ENCODE measurements at regions not wholly inside any gene's neighbourhood (a gene's known extent, or its start where the extent isn't known, plus 50 kb on each side); places are given as distances from the start of the nearest gene placed in this dataset.
"Not testable (repeated sequence)": the region's sequence is repeated elsewhere in the genome, so short reads cannot be mapped to it uniquely, and the experiment has no call there.

DNA sequence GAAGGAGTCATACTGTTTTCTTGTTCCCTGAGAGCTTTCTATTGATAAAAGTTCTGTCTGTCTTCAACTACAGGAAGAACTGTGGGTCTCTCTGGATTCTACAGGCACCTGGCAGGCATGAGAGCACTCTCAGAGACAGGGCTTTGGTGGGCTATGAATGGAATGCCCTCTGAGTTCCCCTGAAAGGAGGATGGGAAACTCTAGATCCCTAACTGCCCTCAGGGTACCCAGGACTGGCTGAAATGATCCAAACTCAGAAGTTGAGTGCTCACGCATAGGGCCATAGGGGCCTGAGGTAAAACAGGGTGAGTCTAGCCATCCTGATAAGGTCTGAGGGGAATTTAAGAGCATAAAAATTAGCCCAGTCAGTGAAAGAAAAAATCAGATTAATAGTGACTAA is 59.0 kb upstream of the SCRG1 start:
- Histone ChIP-seq H3K9me3 (no peaks in the 10 kb centered on the region), H3K79me2 (ENCODE audit: insufficient read depth) (no peaks in the 10 kb centered on the region), H3K4me1 (ENCODE audit: control insufficient read depth in 1 of 2, insufficient read depth in 2 of 2, low read depth in 1 of 2, low read length in 1 of 2) (peaks cover 0 to 12% of the 10 kb centered on the region in 2 experiments; a peak in 3 of 4 replicates), H3F3A (replicated peaks; ENCODE audit: insufficient read depth) (no peaks in the 10 kb centered on the region), H2AFZ (ENCODE audit: low read depth) (no peak overlapping the region), H3K9me2 (no peaks in the 10 kb centered on the region), H4K20me1 (ENCODE audit: insufficient read depth) (no peaks in the 10 kb centered on the region), H3K4me2 (no peak overlapping the region), H3K36me3 (replicated peaks in 1 of 2; ENCODE audit: control insufficient read depth in 1 of 2, insufficient read depth in 2 of 2, low read length in 1 of 2) (no peaks in the 10 kb centered on the region), H3K4me3 (ENCODE audit: low read depth in 2 of 2, low read length in 1 of 2) (no peak overlapping the region), H3K9ac (no peak overlapping the region), H3K27me3 (ENCODE audit: insufficient read depth) (no peaks in the 10 kb centered on the region), H3K27ac (ENCODE audit: low read depth in 2 of 2, low read length in 1 of 2) (peak overlapping the region in 1 of 2 experiments; percentile 48; a peak in 1 of 4 replicates)
- POLR2A ChIA-PET, result no interaction called here
- WGBS (ENCODE audit: low lambda C conversion rate), result 87% methylated on average over 1 of the region's 1 CpG
- CTCF ChIA-PET, result interaction anchor here (0.7 to 1.0 kb wide), 3 partner anchors 14 to 138 kb away, joined by 3 read pairs; no protein-coding TSS in a partner anchor
- TF ChIP-seq, protein P1, sequence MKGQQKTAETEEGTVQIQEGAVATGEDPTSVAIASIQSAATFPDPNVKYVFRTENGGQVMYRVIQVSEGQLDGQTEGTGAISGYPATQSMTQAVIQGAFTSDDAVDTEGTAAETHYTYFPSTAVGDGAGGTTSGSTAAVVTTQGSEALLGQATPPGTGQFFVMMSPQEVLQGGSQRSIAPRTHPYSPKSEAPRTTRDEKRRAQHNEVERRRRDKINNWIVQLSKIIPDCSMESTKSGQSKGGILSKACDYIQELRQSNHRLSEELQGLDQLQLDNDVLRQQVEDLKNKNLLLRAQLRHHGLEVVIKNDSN (IDR thresholded peaks at IDR 0.05; ENCODE audit: borderline replicate concordance, low read depth), result no peak
- no peak for TF ChIP-seq GABPA (IDR thresholded peaks at IDR 0.05; ENCODE audit: low read depth)
- TF ChIP-seq, protein P2, sequence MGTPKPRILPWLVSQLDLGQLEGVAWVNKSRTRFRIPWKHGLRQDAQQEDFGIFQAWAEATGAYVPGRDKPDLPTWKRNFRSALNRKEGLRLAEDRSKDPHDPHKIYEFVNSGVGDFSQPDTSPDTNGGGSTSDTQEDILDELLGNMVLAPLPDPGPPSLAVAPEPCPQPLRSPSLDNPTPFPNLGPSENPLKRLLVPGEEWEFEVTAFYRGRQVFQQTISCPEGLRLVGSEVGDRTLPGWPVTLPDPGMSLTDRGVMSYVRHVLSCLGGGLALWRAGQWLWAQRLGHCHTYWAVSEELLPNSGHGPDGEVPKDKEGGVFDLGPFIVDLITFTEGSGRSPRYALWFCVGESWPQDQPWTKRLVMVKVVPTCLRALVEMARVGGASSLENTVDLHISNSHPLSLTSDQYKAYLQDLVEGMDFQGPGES (IDR thresholded peaks at IDR 0.05; ENCODE audit: low read depth, low read length), result no peak
- no peak for DNase-seq

DNA sequence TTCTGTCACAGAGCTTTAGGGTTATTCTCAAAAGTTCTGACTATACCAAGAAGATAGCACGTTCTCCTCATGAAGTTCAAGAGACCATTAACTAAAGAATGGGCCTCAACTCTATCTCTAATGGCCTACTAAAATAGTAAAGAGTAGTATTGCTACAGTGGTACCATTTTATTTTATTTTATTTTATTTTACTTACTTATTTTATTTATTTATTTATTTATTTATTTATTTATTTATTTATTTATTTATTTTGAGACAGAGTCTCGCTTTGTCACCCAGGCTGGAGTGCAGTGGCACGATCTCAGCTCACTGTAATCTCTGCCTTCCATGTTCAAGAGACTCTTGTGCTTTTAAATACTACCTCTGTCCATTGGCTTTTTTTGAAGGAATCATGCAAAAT is 52.5 kb upstream of the SCRG1 start:
- peaks cover 19 to 28% of the 10 kb centered on the region in 2 experiments; a peak in 3 of 4 replicates for H3K4me1 ChIP-seq (ENCODE audit: control insufficient read depth in 1 of 2, insufficient read depth in 2 of 2, low read depth in 1 of 2, low read length in 1 of 2)
- DNase-seq; H3K9ac ChIP-seq; H3K27ac ChIP-seq (ENCODE audit: low read depth in 2 of 2, low read length in 1 of 2); H3F3A ChIP-seq (replicated peaks; ENCODE audit: insufficient read depth); H3K36me3 ChIP-seq (replicated peaks in 1 of 2; ENCODE audit: control insufficient read depth in 1 of 2, insufficient read depth in 2 of 2, low read length in 1 of 2); H3K9me3 ChIP-seq; H4K20me1 ChIP-seq (ENCODE audit: insufficient read depth); H3K79me2 ChIP-seq (ENCODE audit: insufficient read depth); H3K9me2 ChIP-seq; H3K4me3 ChIP-seq (ENCODE audit: low read depth in 2 of 2, low read length in 1 of 2); H3K27me3 ChIP-seq (ENCODE audit: insufficient read depth); POLR2A ChIA-PET; H2AFZ ChIP-seq (ENCODE audit: low read depth); H3K4me2 ChIP-seq: not testable (repeated sequence)
- CTCF ChIA-PET, result interaction anchor here (0.6 to 2.8 kb wide), 8 partner anchors 10 to 150 kb away, joined by 3 to 8 read pairs (median 4); no protein-coding TSS in a partner anchor
- WGBS (ENCODE audit: low lambda C conversion rate), result 92% methylated on average over 3 of the region's 3 CpGs

DNA sequence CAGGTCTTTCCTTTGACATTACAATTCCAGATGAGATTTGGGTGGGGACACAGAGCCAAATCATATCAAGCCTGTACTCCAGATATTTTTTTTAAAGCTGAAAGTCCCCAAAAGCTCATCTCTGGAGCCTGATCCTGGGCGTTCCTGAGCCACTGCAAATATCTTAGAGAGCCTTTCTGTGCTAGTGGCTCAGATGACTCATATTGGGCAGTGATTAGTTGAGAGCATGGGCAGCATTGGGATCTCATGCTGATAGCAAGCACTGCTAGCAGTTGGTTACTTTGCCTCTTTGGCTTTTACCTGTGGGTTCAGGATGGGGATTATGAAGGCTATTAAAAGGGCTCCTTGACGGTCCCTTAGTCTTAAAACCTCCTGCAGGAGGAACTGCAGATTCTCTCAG is 51.4 kb upstream of the SCRG1 start:
- H4K20me1 ChIP-seq (ENCODE audit: insufficient read depth), result no peaks in the 10 kb centered on the region
- CTCF ChIA-PET, result interaction anchor here (1.2 to 2.8 kb wide), 5 partner anchors 23 to 162 kb away, joined by 3 to 8 read pairs (median 6); no protein-coding TSS in a partner anchor
- H3K9me3 ChIP-seq, result no peaks in the 10 kb centered on the region
- peaks cover 19 to 28% of the 10 kb centered on the region in 2 experiments; a peak in 3 of 4 replicates for H3K4me1 ChIP-seq (ENCODE audit: control insufficient read depth in 1 of 2, insufficient read depth in 2 of 2, low read depth in 1 of 2, low read length in 1 of 2)
- no peak overlapping the region for H2AFZ ChIP-seq (ENCODE audit: low read depth)
- POLR2A ChIA-PET, result interaction anchor here (1.3 to 2.6 kb wide), 2 partner anchors 56 to 58 kb away, joined by 4 to 13 read pairs; no protein-coding TSS in a partner anchor
- no peaks in the 10 kb centered on the region for H3K27me3 ChIP-seq (ENCODE audit: insufficient read depth)
- H3K4me3 ChIP-seq (ENCODE audit: low read depth in 2 of 2, low read length in 1 of 2), result no peak overlapping the region
- no peak for DNase-seq
- H3K9ac ChIP-seq, result no peak overlapping the region
- no peak overlapping the region for H3K4me2 ChIP-seq
- H3F3A ChIP-seq (replicated peaks; ENCODE audit: insufficient read depth), result no peaks in the 10 kb centered on the region
- no peaks in the 10 kb centered on the region for H3K36me3 ChIP-seq (replicated peaks in 1 of 2; ENCODE audit: control insufficient read depth in 1 of 2, insufficient read depth in 2 of 2, low read length in 1 of 2)
- no peaks in the 10 kb centered on the region for H3K9me2 ChIP-seq
- peak overlapping the region in 1 of 2 experiments; percentile 98; a peak in 1 of 4 replicates for H3K27ac ChIP-seq (ENCODE audit: low read depth in 2 of 2, low read length in 1 of 2)
- WGBS (ENCODE audit: low lambda C conversion rate), result 92% methylated on average over 2 of the region's 2 CpGs
- no peaks in the 10 kb centered on the region for H3K79me2 ChIP-seq (ENCODE audit: insufficient read depth)
- TF ChIP-seq MXI1 (IDR thresholded peaks at IDR 0.05; ENCODE audit: low read depth, low read length) (no peak), SMC3 (IDR thresholded peaks at IDR 0.05; ENCODE audit: low read depth, low read length) (no peak), ELF1 (IDR thresholded peaks at IDR 0.05) (no peak)
- TF ChIP-seq, protein P3, sequence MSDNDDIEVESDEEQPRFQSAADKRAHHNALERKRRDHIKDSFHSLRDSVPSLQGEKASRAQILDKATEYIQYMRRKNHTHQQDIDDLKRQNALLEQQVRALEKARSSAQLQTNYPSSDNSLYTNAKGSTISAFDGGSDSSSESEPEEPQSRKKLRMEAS (IDR thresholded peaks at IDR 0.05; ENCODE audit: low read depth), result no peak
